ENCODE measurements at regions not wholly inside any gene's neighbourhood (a gene's known extent, or its start where the extent isn't known, plus 50 kb on each side); places are given as distances from the start of the nearest gene placed in this dataset.
"Not testable (repeated sequence)": the region's sequence is repeated elsewhere in the genome, so short reads cannot be mapped to it uniquely, and the experiment has no call there.

GRCh38 chr14:59006179-59006578 is 182.3 kb upstream of the DAAM1 start:
- DNase-seq (ENCODE audit: low spot score): not testable (repeated sequence)

- DNase-seq (ENCODE audit: low spot score): no peak
These were observed 178.5 kb upstream of the DAAM1 start for GRCh38 chr14:59009967-59010366.

- DNase-seq (ENCODE audit: low spot score): no peak
These were observed 174.7 kb upstream of the DAAM1 start for GRCh38 chr14:59013672-59014298.

GRCh38 chr14:59015482-59015881 is 173.0 kb upstream of the DAAM1 start:
- no peak for DNase-seq (ENCODE audit: low spot score)

GRCh38 chr14:59017285-59017965 is 171.0 kb upstream of the DAAM1 start:
- DNase-seq (ENCODE audit: low spot score): no peak

GRCh38 chr14:59018460-59018859 is 170.0 kb upstream of the DAAM1 start:
- no peak for DNase-seq (ENCODE audit: low spot score)

GRCh38 chr14:59018978-59019377 is 169.5 kb upstream of the DAAM1 start:
- DNase-seq (ENCODE audit: low spot score): no peak

GRCh38 chr14:59020382-59020781 is 168.1 kb upstream of the DAAM1 start:
- DNase-seq (ENCODE audit: low spot score): peak; percentile 27

- no peak for DNase-seq (ENCODE audit: low spot score)
These were observed 166.3 kb upstream of the DAAM1 start for GRCh38 chr14:59022144-59022543.

GRCh38 chr14:59026081-59026480 is 162.4 kb upstream of the DAAM1 start:
- no peak for DNase-seq (ENCODE audit: low spot score)

- not testable (repeated sequence) for DNase-seq (ENCODE audit: low spot score)
These were observed 161.8 kb upstream of the DAAM1 start for GRCh38 chr14:59026640-59027039.

GRCh38 chr14:59028476-59029202 is 159.8 kb upstream of the DAAM1 start:
- peak; percentile 87 for DNase-seq (ENCODE audit: low spot score)

- no peak for DNase-seq (ENCODE audit: low spot score)
These were observed 155.6 kb upstream of the DAAM1 start for GRCh38 chr14:59032826-59033225.

GRCh38 chr14:59036134-59036533 is 152.3 kb upstream of the DAAM1 start:
- DNase-seq (ENCODE audit: low spot score): no peak

- peak; percentile 6 for DNase-seq (ENCODE audit: low spot score)
These were observed 151.4 kb upstream of the DAAM1 start for GRCh38 chr14:59037086-59037485.

GRCh38 chr14:59037620-59038019 is 150.8 kb upstream of the DAAM1 start:
- DNase-seq (ENCODE audit: low spot score): no peak

- DNase-seq (ENCODE audit: low spot score): no peak
These were observed 149.7 kb upstream of the DAAM1 start for GRCh38 chr14:59038746-59039145.

- DNase-seq (ENCODE audit: low spot score): no peak
These were observed 147.2 kb upstream of the DAAM1 start for GRCh38 chr14:59041308-59041707.

- DNase-seq (ENCODE audit: low spot score): no peak
These were observed 143.8 kb upstream of the DAAM1 start for GRCh38 chr14:59044707-59045106.

- no peak for DNase-seq (ENCODE audit: low spot score)
These were observed 141.7 kb upstream of the DAAM1 start for GRCh38 chr14:59046746-59047145.

GRCh38 chr14:59055006-59055405 is 133.5 kb upstream of the DAAM1 start:
- no peak for DNase-seq (ENCODE audit: low spot score)

GRCh38 chr14:59055439-59056045 is 132.9 kb upstream of the DAAM1 start:
- peak; percentile 82 for DNase-seq (ENCODE audit: low spot score)

GRCh38 chr14:59057551-59057950 is 130.9 kb upstream of the DAAM1 start:
- no peak for DNase-seq (ENCODE audit: low spot score)

Data from GM03348 (cell line).